ENCODE measurements at regions not wholly inside any gene's neighbourhood (a gene's known extent, or its start where the extent isn't known, plus 50 kb on each side); places are given as distances from the start of the nearest gene placed in this dataset.

GRCh38 chr4:107318078-107318477, 282.0 kb upstream of the DKK2 start:
- peak; percentile 2 for DNase-seq (ENCODE audit: low read depth, low spot score)

- peak; percentile 7 for DNase-seq (ENCODE audit: low read depth, low spot score)
Measured at GRCh38 chr4:107317611-107318010, 281.5 kb upstream of the DKK2 start.

GRCh38 chr4:107315584-107315983, 279.5 kb upstream of the DKK2 start:
- no peak for DNase-seq (ENCODE audit: low read depth, low spot score)

- DNase-seq (ENCODE audit: low read depth, low spot score): no peak
Measured at GRCh38 chr4:107314156-107314555, 278.0 kb upstream of the DKK2 start.

GRCh38 chr4:107312366-107312765, 276.3 kb upstream of the DKK2 start:
- no peak for DNase-seq (ENCODE audit: low read depth, low spot score)

- DNase-seq (ENCODE audit: low read depth, low spot score): no peak
Measured at GRCh38 chr4:107304699-107305286, 268.7 kb upstream of the DKK2 start.

GRCh38 chr4:107299646-107300045, 263.5 kb upstream of the DKK2 start:
- peak; percentile 46 for DNase-seq (ENCODE audit: low read depth, low spot score)

- DNase-seq (ENCODE audit: low read depth, low spot score): no peak
Measured at GRCh38 chr4:107292979-107293378, 256.9 kb upstream of the DKK2 start.

GRCh38 chr4:107283587-107284559, 247.8 kb upstream of the DKK2 start:
- peak; percentile 74 for DNase-seq (ENCODE audit: low read depth, low spot score)

- peak; percentile 43 for DNase-seq (ENCODE audit: low read depth, low spot score)
Measured at GRCh38 chr4:107279733-107280132, 243.6 kb upstream of the DKK2 start.

- DNase-seq (ENCODE audit: low read depth, low spot score): no peak
Measured at GRCh38 chr4:107278791-107279483, 242.8 kb upstream of the DKK2 start.

- no peak for DNase-seq (ENCODE audit: low read depth, low spot score)
Measured at GRCh38 chr4:107276052-107276451, 239.9 kb upstream of the DKK2 start.

GRCh38 chr4:107275225-107275624, 239.1 kb upstream of the DKK2 start:
- DNase-seq (ENCODE audit: low read depth, low spot score): no peak

- DNase-seq (ENCODE audit: low read depth, low spot score): no peak
Measured at GRCh38 chr4:107270614-107271013, 234.5 kb upstream of the DKK2 start.

GRCh38 chr4:107269175-107269574, 233.1 kb upstream of the DKK2 start:
- DNase-seq (ENCODE audit: low read depth, low spot score): no peak

- DNase-seq (ENCODE audit: low read depth, low spot score): no peak
Measured at GRCh38 chr4:107265859-107266258, 229.7 kb upstream of the DKK2 start.

- peak; percentile 35 for DNase-seq (ENCODE audit: low read depth, low spot score)
Measured at GRCh38 chr4:107261241-107261874, 225.2 kb upstream of the DKK2 start.

- DNase-seq (ENCODE audit: low read depth, low spot score): peak; percentile 27
Measured at GRCh38 chr4:107258359-107258758, 222.2 kb upstream of the DKK2 start.

GRCh38 chr4:107255596-107255995, 219.5 kb upstream of the DKK2 start:
- no peak for DNase-seq (ENCODE audit: low read depth, low spot score)

GRCh38 chr4:107255114-107255513, 219.0 kb upstream of the DKK2 start:
- DNase-seq (ENCODE audit: low read depth, low spot score): no peak

- DNase-seq (ENCODE audit: low read depth, low spot score): no peak
Measured at GRCh38 chr4:107253579-107254068, 217.5 kb upstream of the DKK2 start.

- no peak for DNase-seq (ENCODE audit: low read depth, low spot score)
Measured at GRCh38 chr4:107253090-107253489, 217.0 kb upstream of the DKK2 start.
